HEK293 (cell line): ENCODE measurements at regions not wholly inside any gene's neighbourhood (a gene's known extent, or its start where the extent isn't known, plus 50 kb on each side); places are given as distances from the start of the nearest gene placed in this dataset.

ENCODE experiments used
- CTCF ChIA-PET: fragments of 350-600 bp; formaldehyde crosslinking; extraction: SDS; loops from one replicate; lab custom pipeline; 2021; ENCODE audit warnings: antibody characterized with exemption; lab: Yijun Ruan, JAX
- POLR2A ChIA-PET: fragments of 300-600 bp; formaldehyde crosslinking; extraction: SDS; loops from one replicate; lab custom pipeline; 2020; ENCODE audit warnings: antibody characterized with exemption, inconsistent platforms; lab: Yijun Ruan, JAX
- H3K27ac ChIP-seq: fragments of 200-500 bp; sonication (Bioruptor generic); 2 replicates; pipeline ENCODE4 v1.5.1; 2014; ENCODE audit warnings: low read depth, low read length, control low read depth, inconsistent platforms; ENCODE audit errors: extremely low read depth
- H3K36me3 ChIP-seq, 2 experiments: fragments of 200-500 bp in 1 of 2; sonication (Bioruptor generic) in 1 of 2; 1 replicate in 1 of 2; 2 replicates in 1 of 2; pipeline ENCODE4 v1.5.1; 2014 to 2017; ENCODE audit warnings: inconsistent platforms in 2 of 2, low read length in 2 of 2; ENCODE audit not compliant: control insufficient read depth in 2 of 2, insufficient read depth in 1 of 2
- H3K4me1 ChIP-seq: fragments of 200-500 bp; sonication (Bioruptor generic); 2 replicates; pipeline ENCODE4 v1.5.1; 2014; ENCODE audit warnings: mild to moderate bottlenecking, low read length, inconsistent platforms; ENCODE audit not compliant: control insufficient read depth, insufficient read depth
- H3K4me3 ChIP-seq: 2 replicates; pipeline ENCODE4 v1.5.1; 2011; ENCODE audit warnings: low read depth, mild to moderate bottlenecking, control low read depth, low read length, moderate library complexity
- H3K9me3 ChIP-seq: fragments of 200-500 bp; sonication (Bioruptor generic); 2 replicates; pipeline ENCODE4 v1.5.1; 2014; ENCODE audit warnings: low read depth, low read length, inconsistent platforms; ENCODE audit not compliant: control insufficient read depth, insufficient read depth
- BCL11A ChIP-seq: fragments of 450-650 bp; formaldehyde crosslinking; IDR thresholded peaks from 2 replicates; pipeline ENCODE4 v1.5.1; 2016; ENCODE audit warnings: low read depth, missing biosample characterization, missing genetic modification characterization
- GFI1B ChIP-seq: fragments of 450-650 bp; formaldehyde crosslinking; IDR thresholded peaks from 2 replicates; pipeline ENCODE4 v1.5.1; 2016; ENCODE audit warnings: missing biosample characterization, missing genetic modification characterization
- KLF10 ChIP-seq: fragments of 450-650 bp; IDR thresholded peaks from 2 replicates; pipeline ENCODE4 v1.5.1; 2018; ENCODE audit warnings: missing biosample characterization, mild to moderate bottlenecking, missing genetic modification characterization
- YY2 ChIP-seq: fragments of 450-650 bp; formaldehyde crosslinking; IDR thresholded peaks from 2 replicates; pipeline ENCODE4 v1.5.1; 2016; ENCODE audit warnings: missing biosample characterization, missing genetic modification characterization
- ZBTB11 ChIP-seq: fragments of 450-650 bp; formaldehyde crosslinking; conservative IDR thresholded peaks from 2 replicates; pipeline ENCODE4 v1.5.1; 2016; ENCODE audit warnings: low read depth, missing biosample characterization, missing genetic modification characterization
- ZBTB48 ChIP-seq: fragments of 450-650 bp; formaldehyde crosslinking; IDR thresholded peaks from 2 replicates; pipeline ENCODE4 v1.5.1; 2016; ENCODE audit warnings: missing biosample characterization, missing genetic modification characterization
- ZNF174 ChIP-seq: fragments of 450-650 bp; formaldehyde crosslinking; IDR thresholded peaks from 2 replicates; pipeline ENCODE4 v1.5.0; 2017; ENCODE audit warnings: missing biosample characterization, mild to moderate bottlenecking, missing genetic modification characterization
- ZNF2 ChIP-seq: fragments of 450-650 bp; formaldehyde crosslinking; IDR thresholded peaks from 2 replicates; pipeline ENCODE4 v1.5.1; 2016; ENCODE audit warnings: missing biosample characterization, missing genetic modification characterization
- ZNF214 ChIP-seq: fragments of 450-650 bp; formaldehyde crosslinking; IDR thresholded peaks from 2 replicates; pipeline ENCODE4 v1.5.1; 2017; ENCODE audit warnings: missing biosample characterization, mild to moderate bottlenecking, missing genetic modification characterization, borderline replicate concordance
- ZNF223 ChIP-seq: fragments of 450-650 bp; formaldehyde crosslinking; IDR thresholded peaks from 2 replicates; pipeline ENCODE4 v1.5.1; 2016; ENCODE audit warnings: missing biosample characterization, missing genetic modification characterization
- ZNF274 ChIP-seq, 2 experiments: fragments of 200-500 bp in 1 of 2; fragments of 450-650 bp in 1 of 2; sonication (Bioruptor generic) in 1 of 2; formaldehyde crosslinking in 1 of 2; IDR thresholded peaks; 2 replicates each; pipeline versions ENCODE4 v1.5.1 to v1.6.1; 2014 to 2016; ENCODE audit warnings: borderline replicate concordance in 1 of 2, inconsistent platforms in 1 of 2, low read length in 1 of 2, missing biosample characterization in 1 of 2, missing genetic modification characterization in 1 of 2
- ZNF37A ChIP-seq: fragments of 450-650 bp; IDR thresholded peaks from 2 replicates; pipeline ENCODE4 v1.5.1; 2018; ENCODE audit warnings: missing biosample characterization, missing genetic modification characterization
- ZNF473 ChIP-seq: fragments of 450-650 bp; formaldehyde crosslinking; IDR thresholded peaks from 2 replicates; pipeline ENCODE4 v1.5.1; 2017; ENCODE audit warnings: missing biosample characterization, missing genetic modification characterization
- ZNF488 ChIP-seq: fragments of 450-650 bp; formaldehyde crosslinking; IDR thresholded peaks from 2 replicates; pipeline ENCODE4 v1.5.1; 2016; ENCODE audit warnings: missing biosample characterization, missing genetic modification characterization
- ZNF501 ChIP-seq: fragments of 450-650 bp; formaldehyde crosslinking; IDR thresholded peaks from 2 replicates; pipeline ENCODE4 v1.5.1; 2016; ENCODE audit warnings: missing biosample characterization, missing genetic modification characterization
- ZNF514 ChIP-seq: fragments of 450-650 bp; formaldehyde crosslinking; IDR thresholded peaks from 2 replicates; pipeline ENCODE4 v1.5.1; 2016; ENCODE audit warnings: missing biosample characterization, missing genetic modification characterization
- ZNF529 ChIP-seq: fragments of 450-650 bp; formaldehyde crosslinking; IDR thresholded peaks from 2 replicates; pipeline ENCODE4 v1.5.1; 2017; ENCODE audit warnings: missing genetic modification characterization, missing biosample characterization; ENCODE audit not compliant: insufficient replicate concordance
- ZNF555 ChIP-seq: fragments of 450-650 bp; formaldehyde crosslinking; conservative IDR thresholded peaks from 2 replicates; pipeline ENCODE4 v1.5.1; 2017; ENCODE audit warnings: missing biosample characterization, mild to moderate bottlenecking, missing genetic modification characterization, inconsistent platforms
- ZNF585B ChIP-seq: fragments of 450-650 bp; formaldehyde crosslinking; IDR thresholded peaks from 2 replicates; pipeline ENCODE4 v1.5.1; 2016; ENCODE audit warnings: missing biosample characterization, missing genetic modification characterization
- ZNF600 ChIP-seq: fragments of 450-650 bp; formaldehyde crosslinking; IDR thresholded peaks from 2 replicates; pipeline ENCODE4 v1.5.1; 2016; ENCODE audit warnings: missing biosample characterization, missing genetic modification characterization
- ZNF677 ChIP-seq: fragments of 450-650 bp; IDR thresholded peaks from 2 replicates; pipeline ENCODE4 v1.5.0; 2018; ENCODE audit warnings: missing biosample characterization, mild to moderate bottlenecking, missing genetic modification characterization, moderate library complexity
- ZNF707 ChIP-seq: fragments of 450-650 bp; formaldehyde crosslinking; IDR thresholded peaks from 2 replicates; pipeline ENCODE4 v1.5.1; 2016; ENCODE audit warnings: missing biosample characterization, missing genetic modification characterization
- ZNF843 ChIP-seq: fragments of 450-650 bp; formaldehyde crosslinking; IDR thresholded peaks from 2 replicates; pipeline ENCODE4 v1.5.1; 2016; ENCODE audit warnings: missing biosample characterization, missing genetic modification characterization
- ZSCAN4 ChIP-seq: fragments of 450-650 bp; formaldehyde crosslinking; IDR thresholded peaks from 2 replicates; pipeline ENCODE4 v1.5.1; 2017; ENCODE audit warnings: missing biosample characterization, missing genetic modification characterization
- TF ChIP-seq, protein P1 (sequence below): fragments of 450-650 bp; formaldehyde crosslinking; IDR thresholded peaks from 2 replicates; pipeline ENCODE4 v1.5.1; 2016; ENCODE audit warnings: missing biosample characterization, missing genetic modification characterization
- TF ChIP-seq, protein P2 (sequence below): fragments of 450-650 bp; formaldehyde crosslinking; IDR thresholded peaks from 2 replicates; pipeline ENCODE4 v1.5.1; 2016; ENCODE audit warnings: missing biosample characterization, missing genetic modification characterization, borderline replicate concordance

GRCh38 chr3:73179601-73180000 is 118.1 kb downstream of the EBLN2 start:
- H3K36me3 ChIP-seq: no peaks in the 10 kb centered on the region
- no peaks in the 10 kb centered on the region for H3K4me1 ChIP-seq
- H3K9me3 ChIP-seq: no peaks in the 10 kb centered on the region
- POLR2A ChIA-PET: no interaction called here
- H3K4me3 ChIP-seq: no peak overlapping the region
- CTCF ChIA-PET: no interaction called here
- TF ChIP-seq ZNF843 (no peak), KLF10 (tag by site-specific recombination) (no peak), ZBTB11 (tag by site-specific recombination) (no peak), ZNF707 (tag by site-specific recombination) (no peak), ZNF555 (tag by site-specific recombination) (no peak), ZNF529 (tag by site-specific recombination) (no peak), ZNF37A (tag by site-specific recombination) (no peak), ZNF223 (tag by site-specific recombination) (no peak), BCL11A (tag by site-specific recombination) (no peak), ZNF473 (tag by site-specific recombination) (no peak)
- TF ChIP-seq, protein P1, sequence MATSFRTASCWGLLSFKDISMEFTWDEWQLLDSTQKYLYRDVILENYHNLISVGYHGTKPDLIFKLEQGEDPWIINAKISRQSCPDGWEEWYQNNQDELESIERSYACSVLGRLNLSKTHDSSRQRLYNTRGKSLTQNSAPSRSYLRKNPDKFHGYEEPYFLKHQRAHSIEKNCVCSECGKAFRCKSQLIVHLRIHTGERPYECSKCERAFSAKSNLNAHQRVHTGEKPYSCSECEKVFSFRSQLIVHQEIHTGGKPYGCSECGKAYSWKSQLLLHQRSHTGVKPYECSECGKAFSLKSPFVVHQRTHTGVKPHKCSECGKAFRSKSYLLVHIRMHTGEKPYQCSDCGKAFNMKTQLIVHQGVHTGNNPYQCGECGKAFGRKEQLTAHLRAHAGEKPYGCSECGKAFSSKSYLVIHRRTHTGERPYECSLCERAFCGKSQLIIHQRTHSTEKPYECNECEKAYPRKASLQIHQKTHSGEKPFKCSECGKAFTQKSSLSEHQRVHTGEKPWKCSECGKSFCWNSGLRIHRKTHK: no peak
- TF ChIP-seq, protein P2, sequence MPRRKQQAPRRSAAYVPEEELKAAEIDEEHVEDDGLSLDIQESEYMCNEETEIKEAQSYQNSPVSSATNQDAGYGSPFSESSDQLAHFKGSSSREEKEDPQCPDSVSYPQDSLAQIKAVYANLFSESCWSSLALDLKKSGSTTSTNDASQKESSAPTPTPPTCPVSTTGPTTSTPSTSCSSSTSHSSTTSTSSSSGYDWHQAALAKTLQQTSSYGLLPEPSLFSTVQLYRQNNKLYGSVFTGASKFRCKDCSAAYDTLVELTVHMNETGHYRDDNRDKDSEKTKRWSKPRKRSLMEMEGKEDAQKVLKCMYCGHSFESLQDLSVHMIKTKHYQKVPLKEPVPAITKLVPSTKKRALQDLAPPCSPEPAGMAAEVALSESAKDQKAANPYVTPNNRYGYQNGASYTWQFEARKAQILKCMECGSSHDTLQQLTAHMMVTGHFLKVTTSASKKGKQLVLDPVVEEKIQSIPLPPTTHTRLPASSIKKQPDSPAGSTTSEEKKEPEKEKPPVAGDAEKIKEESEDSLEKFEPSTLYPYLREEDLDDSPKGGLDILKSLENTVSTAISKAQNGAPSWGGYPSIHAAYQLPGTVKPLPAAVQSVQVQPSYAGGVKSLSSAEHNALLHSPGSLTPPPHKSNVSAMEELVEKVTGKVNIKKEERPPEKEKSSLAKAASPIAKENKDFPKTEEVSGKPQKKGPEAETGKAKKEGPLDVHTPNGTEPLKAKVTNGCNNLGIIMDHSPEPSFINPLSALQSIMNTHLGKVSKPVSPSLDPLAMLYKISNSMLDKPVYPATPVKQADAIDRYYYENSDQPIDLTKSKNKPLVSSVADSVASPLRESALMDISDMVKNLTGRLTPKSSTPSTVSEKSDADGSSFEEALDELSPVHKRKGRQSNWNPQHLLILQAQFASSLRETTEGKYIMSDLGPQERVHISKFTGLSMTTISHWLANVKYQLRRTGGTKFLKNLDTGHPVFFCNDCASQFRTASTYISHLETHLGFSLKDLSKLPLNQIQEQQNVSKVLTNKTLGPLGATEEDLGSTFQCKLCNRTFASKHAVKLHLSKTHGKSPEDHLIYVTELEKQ (tag by site-specific recombination): no peak
- TF ChIP-seq, all 188 proteins: peak for 0
- no peak overlapping the region for H3K27ac ChIP-seq

GRCh38 chr3:73186741-73187140 is 125.3 kb downstream of the EBLN2 start:
- Histone ChIP-seq H3K27ac (no peak overlapping the region), H3K9me3 (no peaks in the 10 kb centered on the region), H3K36me3 (no peaks in the 10 kb centered on the region)
- CTCF ChIA-PET: interaction anchor here (0.7 to 1.0 kb wide), 2 partner anchors 86 to 193 kb away, joined by 3 read pairs; no protein-coding TSS in a partner anchor
- TF ChIP-seq ZNF600 (tag by site-specific recombination): no peak
- no peak for TF ChIP-seq ZNF214 (tag by site-specific recombination)
- TF ChIP-seq GFI1B: no peak
- no peak for TF ChIP-seq ZNF501 (tag by site-specific recombination)
- TF ChIP-seq ZBTB48: no peak
- no peak for TF ChIP-seq YY2 (tag by site-specific recombination)
- no peak for TF ChIP-seq ZNF488 (tag by site-specific recombination)
- no peak for TF ChIP-seq ZNF274 (IDR thresholded peaks at IDR 0.05; ENCODE audit: low read length)
- TF ChIP-seq ZNF274 (tag by site-specific recombination; IDR thresholded peaks at IDR 0.05; ENCODE audit: borderline replicate concordance): no peak
- no peak for TF ChIP-seq ZNF514 (tag by site-specific recombination)
- TF ChIP-seq ZNF174 (tag by site-specific recombination): no peak
- TF ChIP-seq ZNF677 (tag by site-specific recombination): no peak
- no peak for TF ChIP-seq ZNF585B (tag by site-specific recombination)
- no peak for TF ChIP-seq ZNF2
- no peak for TF ChIP-seq ZSCAN4 (tag by site-specific recombination)
- TF ChIP-seq, all 188 proteins: peak for 0
- POLR2A ChIA-PET: no interaction called here
- Histone ChIP-seq H3K4me3 (no peak overlapping the region), H3K4me1 (peaks cover 6% of the 10 kb centered on the region; the same call in 1 of the 2 replicates)
